ENCODE measurements at regions not wholly inside any gene's neighbourhood (a gene's known extent, or its start where the extent isn't known, plus 50 kb on each side); places are given as distances from the start of the nearest gene placed in this dataset.

DNA sequence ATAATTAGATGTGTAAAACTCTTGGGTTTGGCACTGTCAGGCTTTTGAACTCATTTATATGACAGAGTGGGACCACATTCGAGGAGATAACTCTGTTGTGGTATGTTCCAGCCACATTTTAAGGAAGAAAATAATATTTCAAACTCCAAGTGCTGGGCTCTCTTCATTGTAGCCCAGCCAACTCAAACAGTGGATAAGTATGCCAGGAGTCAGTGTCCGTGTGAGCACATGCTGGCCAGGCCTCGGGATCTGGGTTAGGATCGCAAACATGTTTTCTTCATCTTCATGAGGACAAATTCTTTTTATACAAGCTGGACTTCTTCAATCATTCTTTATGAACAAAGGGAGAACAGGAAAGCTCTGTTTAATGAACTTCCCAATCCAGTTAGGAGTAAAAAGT, 497.5 kb downstream of the MAFB start (continued):
- TF ChIP-seq STAT1 (IDR thresholded peaks at IDR 0.05; ENCODE audit: unreplicated experiment), result no peak

- no peak for ATAC-seq
- no peak overlapping the region for H3K4me3 Mint-ChIP-seq
Measured at GRCh38 chr20:40189621-40190020, 499.4 kb downstream of the MAFB start.

DNA sequence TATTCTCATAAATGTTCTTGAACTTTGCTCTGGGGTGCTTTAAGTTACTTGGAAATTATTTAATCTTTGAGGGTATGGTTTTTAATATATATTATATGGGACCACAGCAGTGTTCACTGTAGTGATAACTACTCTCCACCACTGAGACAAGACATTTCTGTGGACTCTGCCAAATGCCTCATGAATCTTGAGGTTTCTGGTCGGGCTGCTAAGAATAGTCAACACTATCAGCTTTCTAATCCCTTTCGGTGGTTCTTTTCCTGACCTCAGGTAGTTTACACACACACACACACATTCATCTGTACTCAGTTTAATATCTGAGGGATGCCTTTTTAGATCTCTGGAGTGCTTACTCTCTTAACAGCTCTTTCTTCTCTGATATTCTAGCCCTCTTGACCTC, 500.7 kb downstream of the MAFB start:
- Mint-ChIP-seq H3K27ac (no peak overlapping the region), H3K27me3 (ENCODE audit: insufficient read depth, low read depth, poor library complexity) (no peaks in the 10 kb centered on the region), H3K4me3 (no peak overlapping the region), H3K4me1 (peaks cover 3% of the 10 kb centered on the region; the same call in 2 of the 3 replicates), H3K36me3 (ENCODE audit: low read depth) (no peaks in the 10 kb centered on the region), H3K9me3 (no peaks in the 10 kb centered on the region)
- no peak for ATAC-seq
- H3K27ac ChIP-seq (ENCODE audit: low read depth), result no peak overlapping the region
- no peak for DNase-seq (ENCODE audit: low spot score)
- H3K36me3 ChIP-seq (ENCODE audit: insufficient read depth), result no peaks in the 10 kb centered on the region
- no peaks in the 10 kb centered on the region for H4K20me1 ChIP-seq (replicated peaks; ENCODE audit: insufficient read depth)
- H3K4me1 ChIP-seq (ENCODE audit: insufficient read depth), result no peaks in the 10 kb centered on the region
- H3K27me3 ChIP-seq (ENCODE audit: insufficient read depth), result no peaks in the 10 kb centered on the region
- no peak overlapping the region for H2AFZ ChIP-seq
- H3F3A ChIP-seq (replicated peaks; ENCODE audit: low read depth), result no peaks in the 10 kb centered on the region
- no peak overlapping the region for H3K4me3 ChIP-seq
- TF ChIP-seq CREB1 (CRISPR knock-in tag; IDR thresholded peaks at IDR 0.05; ENCODE audit: low read depth), result no peak
- no peak for TF ChIP-seq ZNF331 (CRISPR knock-in tag; IDR thresholded peaks at IDR 0.05; ENCODE audit: low read depth)
- TF ChIP-seq STAT1 (IDR thresholded peaks at IDR 0.05; ENCODE audit: unreplicated experiment), result no peak
- TF ChIP-seq EZH2phosphoT487 (IDR thresholded peaks at IDR 0.05; ENCODE audit: unreplicated experiment), result no peak
- no peak for TF ChIP-seq POLR2AphosphoS5 (IDR thresholded peaks at IDR 0.05; ENCODE audit: low read depth)
- TF ChIP-seq NANOG (IDR thresholded peaks at IDR 0.05; ENCODE audit: borderline replicate concordance), result no peak
- no peak overlapping the region for H3K4me2 ChIP-seq
- no peaks in the 10 kb centered on the region for H3K79me2 ChIP-seq (replicated peaks; ENCODE audit: insufficient read depth)
- no peaks in the 10 kb centered on the region for H3K9me2 ChIP-seq (ENCODE audit: insufficient read depth)

More at GRCh38 chr20:40189621-40190020, 499.4 kb downstream of the MAFB start:
- Mint-ChIP-seq H3K9me3 (no peaks in the 10 kb centered on the region), H3K4me1 (no peaks in the 10 kb centered on the region), H3K27ac (no peak overlapping the region), H3K27me3 (ENCODE audit: insufficient read depth, low read depth, poor library complexity) (no peaks in the 10 kb centered on the region), H3K36me3 (ENCODE audit: low read depth) (no peaks in the 10 kb centered on the region)
- no peaks in the 10 kb centered on the region for H3K79me2 ChIP-seq (replicated peaks; ENCODE audit: insufficient read depth)
- no peaks in the 10 kb centered on the region for H3K9me2 ChIP-seq (ENCODE audit: insufficient read depth)
- no peak overlapping the region for H3K4me3 ChIP-seq
- H3K4me1 ChIP-seq (ENCODE audit: insufficient read depth), result no peaks in the 10 kb centered on the region
- H3F3A ChIP-seq (replicated peaks; ENCODE audit: low read depth), result no peaks in the 10 kb centered on the region
- no peak for TF ChIP-seq EZH2 (IDR thresholded peaks at IDR 0.05; ENCODE audit: low read depth, unreplicated experiment)
- H3K4me2 ChIP-seq, result no peak overlapping the region
- H4K20me1 ChIP-seq (replicated peaks; ENCODE audit: insufficient read depth), result no peaks in the 10 kb centered on the region
- no peak for DNase-seq (ENCODE audit: low spot score)
- H2AFZ ChIP-seq, result no peak overlapping the region
- no peak overlapping the region for H3K27ac ChIP-seq (ENCODE audit: low read depth)
- no peaks in the 10 kb centered on the region for H3K36me3 ChIP-seq (ENCODE audit: insufficient read depth)
- no peaks in the 10 kb centered on the region for H3K27me3 ChIP-seq (ENCODE audit: insufficient read depth)

DNA sequence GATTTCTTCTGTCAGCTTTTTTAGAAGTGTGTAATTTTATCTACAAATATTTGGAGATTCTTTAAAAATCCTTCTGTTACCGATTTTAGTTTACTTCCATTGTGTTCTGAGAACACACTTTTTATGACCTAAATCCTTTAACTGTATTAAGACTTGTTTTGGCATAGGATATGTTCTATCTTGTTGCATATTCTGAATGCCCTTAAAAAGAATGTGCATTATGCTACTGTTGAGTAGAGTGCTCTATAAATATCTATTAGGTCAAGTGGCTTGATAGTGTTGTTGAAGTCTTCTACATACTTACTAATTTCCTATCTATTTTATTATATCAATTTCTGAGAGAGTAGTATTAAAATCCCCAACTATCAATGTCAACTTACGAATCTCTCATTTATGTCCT, 502.2 kb downstream of the MAFB start:
- no peak overlapping the region for H3K4me2 ChIP-seq
- H3K9me2 ChIP-seq (ENCODE audit: insufficient read depth), result no peaks in the 10 kb centered on the region
- H3K27ac ChIP-seq (ENCODE audit: low read depth), result no peak overlapping the region
- Mint-ChIP-seq H3K4me1 (peaks cover 11% of the 10 kb centered on the region; the same call in 2 of the 3 replicates), H3K9me3 (no peaks in the 10 kb centered on the region), H3K27ac (no peak overlapping the region), H3K36me3 (ENCODE audit: low read depth) (no peaks in the 10 kb centered on the region), H3K4me3 (no peak overlapping the region), H3K27me3 (ENCODE audit: insufficient read depth, low read depth, poor library complexity) (no peaks in the 10 kb centered on the region)
- no peak overlapping the region for H3K4me3 ChIP-seq
- no peaks in the 10 kb centered on the region for H3K27me3 ChIP-seq (ENCODE audit: insufficient read depth)
- no peak overlapping the region for H2AFZ ChIP-seq
- no peaks in the 10 kb centered on the region for H3F3A ChIP-seq (replicated peaks; ENCODE audit: low read depth)
- no peaks in the 10 kb centered on the region for H3K79me2 ChIP-seq (replicated peaks; ENCODE audit: insufficient read depth)
- DNase-seq (ENCODE audit: low spot score) (no peak), ATAC-seq (no peak)
- H3K36me3 ChIP-seq (ENCODE audit: insufficient read depth), result no peaks in the 10 kb centered on the region
- H3K4me1 ChIP-seq (ENCODE audit: insufficient read depth), result no peaks in the 10 kb centered on the region
- no peaks in the 10 kb centered on the region for H4K20me1 ChIP-seq (replicated peaks; ENCODE audit: insufficient read depth)
- TF ChIP-seq REST (IDR thresholded peaks at IDR 0.05; ENCODE audit: unreplicated experiment) (no peak), POLR2AphosphoS5 (IDR thresholded peaks at IDR 0.05; ENCODE audit: low read depth) (no peak), JUNB (IDR thresholded peaks at IDR 0.05; ENCODE audit: unreplicated experiment) (no peak), STAT1 (IDR thresholded peaks at IDR 0.05; ENCODE audit: unreplicated experiment) (no peak), ZNF114 (CRISPR knock-in tag; IDR thresholded peaks at IDR 0.05) (no peak), EZH2phosphoT487 (IDR thresholded peaks at IDR 0.05; ENCODE audit: unreplicated experiment) (no peak), ZNF331 (CRISPR knock-in tag; IDR thresholded peaks at IDR 0.05; ENCODE audit: low read depth) (no peak), CTCF (conservative IDR thresholded peaks at IDR 0.05; ENCODE audit: low read depth in 2 of 2) (no peak), NANOG (IDR thresholded peaks at IDR 0.05; ENCODE audit: borderline replicate concordance) (no peak), CREB1 (CRISPR knock-in tag; IDR thresholded peaks at IDR 0.05; ENCODE audit: low read depth) (no peak)
- TF ChIP-seq, protein P1, sequence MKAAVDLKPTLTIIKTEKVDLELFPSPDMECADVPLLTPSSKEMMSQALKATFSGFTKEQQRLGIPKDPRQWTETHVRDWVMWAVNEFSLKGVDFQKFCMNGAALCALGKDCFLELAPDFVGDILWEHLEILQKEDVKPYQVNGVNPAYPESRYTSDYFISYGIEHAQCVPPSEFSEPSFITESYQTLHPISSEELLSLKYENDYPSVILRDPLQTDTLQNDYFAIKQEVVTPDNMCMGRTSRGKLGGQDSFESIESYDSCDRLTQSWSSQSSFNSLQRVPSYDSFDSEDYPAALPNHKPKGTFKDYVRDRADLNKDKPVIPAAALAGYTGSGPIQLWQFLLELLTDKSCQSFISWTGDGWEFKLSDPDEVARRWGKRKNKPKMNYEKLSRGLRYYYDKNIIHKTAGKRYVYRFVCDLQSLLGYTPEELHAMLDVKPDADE (IDR thresholded peaks at IDR 0.05), result no peak
